ENCODE measurements at regions not wholly inside any gene's neighbourhood (a gene's known extent, or its start where the extent isn't known, plus 50 kb on each side); places are given as distances from the start of the nearest gene placed in this dataset.

DNA sequence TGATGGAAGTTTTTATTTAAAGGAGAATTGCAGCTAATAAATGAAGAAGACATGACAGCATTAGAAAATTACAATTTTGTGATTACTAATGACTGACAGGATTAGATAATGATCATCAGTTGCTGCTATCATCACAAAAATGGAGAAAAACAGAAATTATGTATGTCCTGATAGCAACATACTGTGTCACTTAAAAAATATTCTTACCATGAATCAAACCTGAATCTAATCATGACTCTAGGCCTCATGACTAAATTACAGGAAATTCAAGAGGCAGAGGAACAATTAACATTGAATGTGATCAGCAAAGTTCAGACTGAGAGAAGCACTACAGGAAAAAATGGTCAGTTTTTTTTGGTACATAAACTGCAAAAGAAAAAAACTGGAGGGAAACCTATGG is 147.8 kb downstream of the PMAIP1 start:
- no peak overlapping the region for H3K4me3 ChIP-seq (ENCODE audit: extremely low read depth in 1 of 4, insufficient read depth in 2 of 4, low read depth in 3 of 4, low read length in 4 of 4)
- no peak overlapping the region for H3K18ac ChIP-seq (ENCODE audit: extremely low read depth, low read length)
- no peaks in the 10 kb centered on the region; the same call in 1 of the 2 replicates for H3K23me2 ChIP-seq (ENCODE audit: low read depth, low read length)
- H2BK5ac ChIP-seq (ENCODE audit: low read depth, low read length) = no peak overlapping the region
- H3K27me3 ChIP-seq (replicated peaks in 1 of 4; ENCODE audit: control insufficient read depth in 3 of 4, extremely low read depth in 1 of 4, insufficient read depth in 3 of 4, low read length in 3 of 4) = no peaks in the 10 kb centered on the region
- no peaks in the 10 kb centered on the region for H3K9me3 ChIP-seq (ENCODE audit: insufficient read depth in 2 of 2, low read depth in 1 of 2, low read length in 1 of 2)
- DNase-seq (ENCODE audit: low read depth in 1 of 2, low spot score in 2 of 2) = no peak
- POLR2A ChIA-PET (ENCODE audit: partially characterized antibody) = no interaction called here
- H3K9ac ChIP-seq (replicated peaks in 1 of 4; ENCODE audit: extremely low read depth in 1 of 4, low read depth in 3 of 4, low read length in 3 of 4) = no peak overlapping the region
- no peak overlapping the region for H2BK12ac ChIP-seq (ENCODE audit: low read depth, low read length)
- H2AFZ ChIP-seq (ENCODE audit: low read length) = no peak overlapping the region
- no peak overlapping the region for H4K91ac ChIP-seq (replicated peaks; ENCODE audit: insufficient read length, low read length)
- no peak overlapping the region for H2AK5ac ChIP-seq (ENCODE audit: low read depth, low read length)
- no peak overlapping the region for H3K14ac ChIP-seq (ENCODE audit: insufficient read length)
- no peaks in the 10 kb centered on the region for H3K79me1 ChIP-seq (ENCODE audit: low read depth, low read length)
- CTCF ChIA-PET (ENCODE audit: partially characterized antibody) = no interaction called here
- no peak overlapping the region for H2BK120ac ChIP-seq (replicated peaks; ENCODE audit: low read depth, low read length)
- TF ChIP-seq EP300 (IDR thresholded peaks at IDR 0.05; ENCODE audit: borderline replicate concordance in 1 of 2, low read depth in 2 of 2, low read length in 2 of 2) (no peak), BRCA1 (IDR thresholded peaks at IDR 0.05; ENCODE audit: low read depth, low read length) (no peak), CEBPB (IDR thresholded peaks at IDR 0.05; ENCODE audit: low read depth, low read length) (no peak), SUZ12 (IDR thresholded peaks at IDR 0.05; ENCODE audit: low read length) (no peak), POLR2AphosphoS5 (IDR thresholded peaks at IDR 0.05; ENCODE audit: low read depth, low read length) (no peak), KDM1A (IDR thresholded peaks at IDR 0.05; ENCODE audit: borderline replicate concordance, low read length) (no peak), KDM5A (IDR thresholded peaks at IDR 0.05; ENCODE audit: low read length) (no peak), JUND (IDR thresholded peaks at IDR 0.05; ENCODE audit: low read length) (no peak), RAD21 (IDR thresholded peaks at IDR 0.05 in 1 of 2, conservative IDR thresholded peaks at IDR 0.05 in 1 of 2; ENCODE audit: low read depth in 2 of 2, low read length in 2 of 2) (no peak), BACH1 (IDR thresholded peaks at IDR 0.05; ENCODE audit: low read length) (no peak), KDM4A (IDR thresholded peaks at IDR 0.05; ENCODE audit: low read depth, low read length, severe bottlenecking) (no peak), SP4 (IDR thresholded peaks at IDR 0.05; ENCODE audit: low read length) (no peak)
- TF ChIP-seq, protein P1, sequence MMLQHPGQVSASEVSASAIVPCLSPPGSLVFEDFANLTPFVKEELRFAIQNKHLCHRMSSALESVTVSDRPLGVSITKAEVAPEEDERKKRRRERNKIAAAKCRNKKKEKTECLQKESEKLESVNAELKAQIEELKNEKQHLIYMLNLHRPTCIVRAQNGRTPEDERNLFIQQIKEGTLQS (IDR thresholded peaks at IDR 0.05; ENCODE audit: insufficient read depth, low read depth, low read length) = no peak
- no peak overlapping the region for H3K4ac ChIP-seq (replicated peaks; ENCODE audit: insufficient read length, low read depth, low read length)
- no peak overlapping the region for H3K56ac ChIP-seq (replicated peaks; ENCODE audit: insufficient read length, low read depth, low read length)
- no peak overlapping the region for H4K8ac ChIP-seq (ENCODE audit: extremely low read depth, insufficient read depth, low read length)
- no peaks in the 10 kb centered on the region for H3K4me1 ChIP-seq (replicated peaks in 1 of 4; ENCODE audit: control insufficient read depth in 3 of 4, insufficient read depth in 4 of 4, low read length in 3 of 4)
- H3K79me2 ChIP-seq (ENCODE audit: control insufficient read depth in 1 of 2, insufficient read depth in 2 of 2, low read length in 2 of 2) = no peaks in the 10 kb centered on the region
- H3K27ac ChIP-seq (ENCODE audit: low read depth, low read length) = no peak overlapping the region
- H3K4me2 ChIP-seq (ENCODE audit: insufficient read depth in 1 of 2, low read depth in 2 of 2, low read length in 2 of 2) = no peak overlapping the region
- H3K23ac ChIP-seq (ENCODE audit: insufficient read length) = no peak overlapping the region
- H2BK20ac ChIP-seq (ENCODE audit: low read length) = no peak overlapping the region
- H2BK15ac ChIP-seq (ENCODE audit: low read length) = no peak overlapping the region
- H4K20me1 ChIP-seq (replicated peaks in 1 of 2; ENCODE audit: control insufficient read depth in 1 of 2, insufficient read depth in 2 of 2, low read length in 2 of 2) = no peaks in the 10 kb centered on the region
- no peak overlapping the region for H4K5ac ChIP-seq (ENCODE audit: insufficient read length, low read depth, low read length)
- no peak for FAIRE-seq
- H3K36me3 ChIP-seq (ENCODE audit: control insufficient read depth in 2 of 4, insufficient read depth in 4 of 4, low read length in 3 of 4) = no peaks in the 10 kb centered on the region

Measured in H1 (cell line).